SK-N-SH (cell line): ENCODE measurements at regions not wholly inside any gene's neighbourhood (a gene's known extent, or its start where the extent isn't known, plus 50 kb on each side); places are given as distances from the start of the nearest gene placed in this dataset.

Experiments used
- CTCF ChIA-PET: fragments of 300-600, 350-600 bp; formaldehyde crosslinking; extraction: SDS; loops from one replicate; lab custom pipeline; 2021; lab: Yijun Ruan, JAX
- POLR2A ChIA-PET: fragments of 350-600 bp; sonication (Branson Sonifier 250); formaldehyde crosslinking; extraction: SDS; loops from one replicate; lab custom pipeline; 2020; ENCODE audit warnings: antibody characterized with exemption, inconsistent platforms; lab: Yijun Ruan, JAX
- DNase-seq: peaks from one replicate; pipeline ENCODE4 v3.0.0; 2012
- H2AFZ ChIP-seq: fragments of 200-600 bp; sonication (generic); 2 replicates; pipeline ENCODE4 v1.8.1; 2016; ENCODE audit warnings: antibody characterized with exemption, mild to moderate bottlenecking, low read depth
- H3F3A ChIP-seq: fragments of 200-600 bp; sonication (generic); replicated peaks from 2 replicates; pipeline ENCODE3; 2016; ENCODE audit warnings: antibody characterized with exemption, mild to moderate bottlenecking; ENCODE audit not compliant: insufficient read depth
- H3K27ac ChIP-seq, 2 experiments: fragments of 200-500 bp in 1 of 2; fragments of 200-600 bp in 1 of 2; sonication (Bioruptor generic) in 1 of 2; sonication (generic), shearing (Covaris generic) in 1 of 2; 2 replicates each; pipeline versions ENCODE4 v1.5.1 to v1.6.1; 2014 to 2016; ENCODE audit warnings: low read depth in 2 of 2, inconsistent platforms in 1 of 2, low read length in 1 of 2, mild to moderate bottlenecking in 1 of 2, mixed read lengths in 1 of 2
- H3K27me3 ChIP-seq: fragments of 200-600 bp; sonication (generic), shearing (Covaris generic); 2 replicates; pipeline ENCODE4 v1.6.1; 2016; ENCODE audit warnings: mixed run types; ENCODE audit not compliant: insufficient read depth
- H3K36me3 ChIP-seq, 2 experiments: fragments of 200-500 bp in 1 of 2; fragments of 200-600 bp in 1 of 2; sonication (Bioruptor generic) in 1 of 2; sonication (generic) in 1 of 2; replicated peaks in 1 of 2; 2 replicates each; pipeline versions ENCODE3 to v1.5.1; 2014 to 2016; ENCODE audit warnings: low read length in 1 of 2, mild to moderate bottlenecking in 1 of 2; ENCODE audit not compliant: insufficient read depth in 2 of 2, control insufficient read depth in 1 of 2
- H3K4me1 ChIP-seq, 2 experiments: fragments of 200-500 bp in 1 of 2; fragments of 200-600 bp in 1 of 2; sonication (Bioruptor generic) in 1 of 2; sonication (generic), shearing (Covaris generic) in 1 of 2; 2 replicates each; pipeline versions ENCODE4 v1.5.1 to v1.6.1; 2014 to 2016; ENCODE audit warnings: low read depth in 1 of 2, low read length in 1 of 2, mixed run types in 1 of 2; ENCODE audit not compliant: insufficient read depth in 2 of 2, control insufficient read depth in 1 of 2
- H3K4me2 ChIP-seq: fragments of 200-600 bp; sonication (generic), shearing (Covaris generic); 2 replicates; pipeline ENCODE4 v1.6.1; 2017; ENCODE audit warnings: mixed run types
- H3K4me3 ChIP-seq, 2 experiments: fragments of 200-500 bp in 1 of 2; fragments of 200-600 bp in 1 of 2; sonication (Bioruptor generic) in 1 of 2; sonication (generic), shearing (Covaris generic) in 1 of 2; 2 replicates each; pipeline versions ENCODE4 v1.5.1 to v1.8.1; 2014 to 2016; ENCODE audit warnings: low read depth in 2 of 2, inconsistent platforms in 1 of 2, low read length in 1 of 2, mild to moderate bottlenecking in 1 of 2, mixed read lengths in 1 of 2, moderate library complexity in 1 of 2
- H3K79me2 ChIP-seq: fragments of 200-600 bp; sonication (generic); 2 replicates; pipeline ENCODE4 v1.8.1; 2017; ENCODE audit warnings: mild to moderate bottlenecking; ENCODE audit not compliant: insufficient read depth
- H3K9ac ChIP-seq: fragments of 200-600 bp; sonication (generic); 2 replicates; pipeline ENCODE4 v1.6.1; 2017; ENCODE audit warnings: mixed run types
- H3K9me2 ChIP-seq: fragments of 200-600 bp; sonication (generic); 2 replicates; pipeline ENCODE4 v1.6.1; 2017; ENCODE audit warnings: mixed run types
- H3K9me3 ChIP-seq: fragments of 200-600 bp; sonication (generic); 2 replicates; pipeline ENCODE4 v1.6.1; 2017; ENCODE audit warnings: mixed run types, mild to moderate bottlenecking, moderate library complexity
- H4K20me1 ChIP-seq: fragments of 200-600 bp; sonication (generic); 2 replicates; pipeline ENCODE4 v1.6.1; 2017; ENCODE audit warnings: mild to moderate bottlenecking, mixed run types; ENCODE audit not compliant: insufficient read depth
- ELF1 ChIP-seq: IDR thresholded peaks from 2 replicates; pipeline ENCODE4 v1.4.0; 2012
- EZH2phosphoT487 ChIP-seq: fragments of 200-600 bp; sonication (generic); IDR thresholded peaks from 2 replicates; pipeline ENCODE4 v1.6.1; 2017; ENCODE audit warnings: low read depth, mixed run types, mild to moderate bottlenecking, antibody characterized with exemption, moderate library complexity, borderline replicate concordance
- FOSL2 ChIP-seq: IDR thresholded peaks from 2 replicates; pipeline ENCODE4 v1.4.0; 2012; ENCODE audit warnings: low read depth, mild to moderate bottlenecking, moderate library complexity, borderline replicate concordance
- FOXM1 ChIP-seq: IDR thresholded peaks from 2 replicates; pipeline ENCODE4 v1.4.0; 2012; ENCODE audit warnings: low read depth, mild to moderate bottlenecking
- MEF2A ChIP-seq: IDR thresholded peaks from 2 replicates; pipeline ENCODE4 v1.4.0; 2012; ENCODE audit warnings: low read depth, borderline replicate concordance
- NFIC ChIP-seq: IDR thresholded peaks from 2 replicates; pipeline ENCODE4 v1.4.0; 2012; ENCODE audit warnings: borderline replicate concordance
- RFX5 ChIP-seq: IDR thresholded peaks from 2 replicates; pipeline ENCODE4 v1.6.1; 2012; ENCODE audit warnings: mild to moderate bottlenecking, improper control_type of control experiment, low read length
- SIN3A ChIP-seq: IDR thresholded peaks from 2 replicates; pipeline ENCODE4 v1.6.1; 2012; ENCODE audit warnings: low read depth, mild to moderate bottlenecking, low read length, moderate library complexity, borderline replicate concordance
- SMC3 ChIP-seq: IDR thresholded peaks from 2 replicates; pipeline ENCODE4 v1.6.1; 2012; ENCODE audit warnings: low read depth, low read length, improper control_type of control experiment
- TEAD4 ChIP-seq: IDR thresholded peaks from 2 replicates; pipeline ENCODE4 v1.4.0; 2012; ENCODE audit warnings: mild to moderate bottlenecking, borderline replicate concordance; ENCODE audit not compliant: insufficient read depth
- USF2 ChIP-seq: fragments of 150-350 bp; IDR thresholded peaks from 2 replicates; pipeline ENCODE4 v1.6.1; 2017; ENCODE audit warnings: antibody characterized with exemption, low read length, low read depth, borderline replicate concordance
- YY1 ChIP-seq: IDR thresholded peaks from 2 replicates; pipeline ENCODE4 v1.4.0; 2012; ENCODE audit warnings: low read depth, mild to moderate bottlenecking
- WGBS: methylation state at CpG from one replicate; pipeline ENCODE4 v1.1.6; 2017; ENCODE audit warnings: low lambda C conversion rate; 5-methylcytosine and 5-hydroxymethylcytosine counted together
- TF ChIP-seq, protein P1 (sequence below): IDR thresholded peaks from 2 replicates; pipeline ENCODE4 v1.4.0; 2012; ENCODE audit warnings: low read depth
- TF ChIP-seq, protein P2 (sequence below): IDR thresholded peaks from 2 replicates; pipeline ENCODE4 v1.4.0; 2012; ENCODE audit warnings: low read depth, borderline replicate concordance
- TF ChIP-seq, protein P3 (sequence below): fragments of 200-600 bp; sonication (generic); IDR thresholded peaks from 2 replicates; pipeline ENCODE4 v1.6.1; 2017; ENCODE audit warnings: antibody characterized with exemption, mild to moderate bottlenecking, moderate library complexity

GRCh38 chr10:130751106-130751840, 560.2 kb downstream of the TCERG1L start:
- no peak overlapping the region for H3K9ac ChIP-seq
- no peak overlapping the region for H3K4me2 ChIP-seq
- H4K20me1 ChIP-seq, result no peaks in the 10 kb centered on the region
- H3K36me3 ChIP-seq, result no peaks in the 10 kb centered on the region
- H3K9me2 ChIP-seq, result no peaks in the 10 kb centered on the region; the same call in 1 of the 2 replicates
- ChIA-PET POLR2A (no interaction called here), CTCF (interaction anchor here (1.4 kb wide), 1 partner anchor 65 kb away, joined by 3 read pairs; no protein-coding TSS in a partner anchor)
- H3K79me2 ChIP-seq, result no peaks in the 10 kb centered on the region
- no peaks in the 10 kb centered on the region for H3F3A ChIP-seq
- TF ChIP-seq SIN3A, result no peak
- no peak overlapping the region for H3K4me3 ChIP-seq
- WGBS, result 51% methylated on average over 14 of the region's 15 CpGs
- H3K4me1 ChIP-seq, result peaks cover 0 to 16% of the 10 kb centered on the region in 2 experiments; a peak in 2 of 4 replicates
- no peak overlapping the region for H2AFZ ChIP-seq
- no peak for DNase-seq
- H3K9me3 ChIP-seq, result no peaks in the 10 kb centered on the region
- H3K27ac ChIP-seq, result no peak overlapping the region
- H3K27me3 ChIP-seq, result no peaks in the 10 kb centered on the region

- H4K20me1 ChIP-seq, result no peaks in the 10 kb centered on the region
- H3K27me3 ChIP-seq, result no peaks in the 10 kb centered on the region
- peaks cover 0 to 16% of the 10 kb centered on the region in 2 experiments; a peak in 2 of 4 replicates for H3K4me1 ChIP-seq
- H3K9ac ChIP-seq, result no peak overlapping the region
- H3K4me3 ChIP-seq, result no peak overlapping the region
- no peaks in the 10 kb centered on the region for H3F3A ChIP-seq
- POLR2A ChIA-PET, result no interaction called here
- no peaks in the 10 kb centered on the region for H3K36me3 ChIP-seq
- H3K9me3 ChIP-seq, result no peaks in the 10 kb centered on the region
- no peak overlapping the region for H2AFZ ChIP-seq
- no peak for DNase-seq
- WGBS, result 48% methylated on average over 8 of the region's 8 CpGs
- H3K9me2 ChIP-seq, result no peaks in the 10 kb centered on the region; the same call in 1 of the 2 replicates
- no peak overlapping the region for H3K4me2 ChIP-seq
- CTCF ChIA-PET, result no interaction called here
- H3K79me2 ChIP-seq, result no peaks in the 10 kb centered on the region
- no peak overlapping the region for H3K27ac ChIP-seq
- TF ChIP-seq TEAD4 (no peak), ELF1 (no peak), USF2 (no peak), FOSL2 (no peak), EZH2phosphoT487 (no peak), YY1 (no peak), SMC3 (no peak), MEF2A (no peak), FOXM1 (no peak), NFIC (no peak), RFX5 (no peak)
- TF ChIP-seq, protein P1, sequence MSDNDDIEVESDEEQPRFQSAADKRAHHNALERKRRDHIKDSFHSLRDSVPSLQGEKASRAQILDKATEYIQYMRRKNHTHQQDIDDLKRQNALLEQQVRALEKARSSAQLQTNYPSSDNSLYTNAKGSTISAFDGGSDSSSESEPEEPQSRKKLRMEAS, result no peak
- TF ChIP-seq, protein P2, sequence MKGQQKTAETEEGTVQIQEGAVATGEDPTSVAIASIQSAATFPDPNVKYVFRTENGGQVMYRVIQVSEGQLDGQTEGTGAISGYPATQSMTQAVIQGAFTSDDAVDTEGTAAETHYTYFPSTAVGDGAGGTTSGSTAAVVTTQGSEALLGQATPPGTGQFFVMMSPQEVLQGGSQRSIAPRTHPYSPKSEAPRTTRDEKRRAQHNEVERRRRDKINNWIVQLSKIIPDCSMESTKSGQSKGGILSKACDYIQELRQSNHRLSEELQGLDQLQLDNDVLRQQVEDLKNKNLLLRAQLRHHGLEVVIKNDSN, result no peak
- TF ChIP-seq, protein P3, sequence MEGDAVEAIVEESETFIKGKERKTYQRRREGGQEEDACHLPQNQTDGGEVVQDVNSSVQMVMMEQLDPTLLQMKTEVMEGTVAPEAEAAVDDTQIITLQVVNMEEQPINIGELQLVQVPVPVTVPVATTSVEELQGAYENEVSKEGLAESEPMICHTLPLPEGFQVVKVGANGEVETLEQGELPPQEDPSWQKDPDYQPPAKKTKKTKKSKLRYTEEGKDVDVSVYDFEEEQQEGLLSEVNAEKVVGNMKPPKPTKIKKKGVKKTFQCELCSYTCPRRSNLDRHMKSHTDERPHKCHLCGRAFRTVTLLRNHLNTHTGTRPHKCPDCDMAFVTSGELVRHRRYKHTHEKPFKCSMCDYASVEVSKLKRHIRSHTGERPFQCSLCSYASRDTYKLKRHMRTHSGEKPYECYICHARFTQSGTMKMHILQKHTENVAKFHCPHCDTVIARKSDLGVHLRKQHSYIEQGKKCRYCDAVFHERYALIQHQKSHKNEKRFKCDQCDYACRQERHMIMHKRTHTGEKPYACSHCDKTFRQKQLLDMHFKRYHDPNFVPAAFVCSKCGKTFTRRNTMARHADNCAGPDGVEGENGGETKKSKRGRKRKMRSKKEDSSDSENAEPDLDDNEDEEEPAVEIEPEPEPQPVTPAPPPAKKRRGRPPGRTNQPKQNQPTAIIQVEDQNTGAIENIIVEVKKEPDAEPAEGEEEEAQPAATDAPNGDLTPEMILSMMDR, result no peak
Measured at GRCh38 chr10:130751851-130752250, 559.7 kb downstream of the TCERG1L start.
